Hematopoietic multipotent progenitor cell treated with erythropoietin and hydrocortisone succinate and interleukin-3 and kit ligand, for 17 days (in vitro differentiated cells): ENCODE measurements at regions not wholly inside any gene's neighbourhood (a gene's known extent, or its start where the extent isn't known, plus 50 kb on each side); places are given as distances from the start of the nearest gene placed in this dataset.
"Not testable (repeated sequence)": the region's sequence is repeated elsewhere in the genome, so short reads cannot be mapped to it uniquely, and the experiment has no call there.

Source experiments
- DNase-seq: peaks from one replicate; pipeline ENCODE4 v3.0.0-alpha.2; 2015; ENCODE audit warnings: low spot score

DNA sequence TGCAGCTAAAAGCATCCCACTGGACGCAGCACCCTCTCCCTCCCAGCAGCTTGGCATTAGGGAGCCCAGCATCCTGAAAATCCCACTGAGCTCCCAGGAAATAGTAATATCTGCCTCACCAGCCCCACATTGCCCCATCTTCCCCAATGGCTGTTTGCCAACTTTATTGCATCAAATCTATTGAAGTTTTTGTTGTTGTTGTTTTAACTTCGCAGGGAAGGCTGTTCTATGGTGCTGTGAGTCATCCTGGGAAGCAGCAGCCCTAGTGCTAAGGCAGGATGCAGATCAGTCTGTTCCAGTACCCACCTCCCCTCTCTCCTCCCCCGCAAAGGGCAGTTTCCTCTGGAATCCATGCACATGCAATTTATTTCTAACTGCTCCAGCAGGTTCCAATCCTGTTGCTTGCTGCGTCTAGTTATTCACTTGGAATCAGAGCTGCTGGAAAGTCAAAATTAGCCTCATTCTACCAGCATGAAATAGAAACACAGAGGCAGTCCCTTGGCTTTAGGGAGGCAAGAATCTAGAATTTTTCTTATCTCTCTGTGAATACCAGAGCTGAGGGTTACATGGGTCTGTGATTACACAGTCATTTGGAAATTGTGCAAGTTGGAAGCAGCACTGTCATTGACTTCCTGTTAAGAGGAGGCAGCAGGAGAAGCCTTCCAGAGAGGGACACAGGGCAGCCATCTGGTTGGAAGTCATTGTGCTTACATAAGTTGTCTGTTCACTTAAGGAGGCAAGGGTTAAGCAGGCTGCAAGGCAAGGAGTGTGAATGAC lies 115.9 kb upstream of the CACUL1 start:
- no peak for DNase-seq

GRCh38 chr10:118871244-118871865 lies 116.6 kb upstream of the CACUL1 start:
- no peak for DNase-seq

DNA sequence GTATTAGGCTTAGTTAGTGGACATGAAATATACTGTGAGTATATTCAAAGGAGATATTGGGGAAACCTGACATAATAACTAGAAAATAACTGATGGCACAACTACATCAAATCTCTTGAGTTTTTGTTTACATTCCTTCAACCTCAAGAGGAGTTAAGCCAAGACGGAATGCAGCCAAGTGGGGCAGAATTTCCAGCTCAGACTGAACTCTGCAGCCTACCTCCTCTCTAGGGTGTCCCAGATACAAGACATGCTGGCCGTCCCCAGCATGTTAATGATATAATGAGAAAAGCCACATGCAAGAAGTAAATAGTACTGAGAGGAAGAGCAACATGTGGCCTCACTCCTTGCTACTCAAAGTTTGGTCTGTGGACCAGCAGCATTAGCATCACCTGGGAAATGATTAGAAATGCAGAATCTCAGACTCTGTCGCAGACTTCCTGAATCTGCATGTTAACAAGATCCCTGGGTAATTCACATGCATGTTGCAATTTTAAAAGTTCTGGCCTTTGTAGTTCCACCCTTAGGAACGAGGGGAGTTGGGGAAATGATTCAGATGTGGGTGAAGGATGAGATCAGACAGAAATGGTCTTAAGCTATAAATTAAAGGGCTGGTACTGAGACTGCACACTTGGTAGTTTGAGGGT lies 118.4 kb upstream of the CACUL1 start:
- no peak for DNase-seq

GRCh38 chr10:118873738-118874105 lies 119.0 kb upstream of the CACUL1 start:
- no peak for DNase-seq

DNA sequence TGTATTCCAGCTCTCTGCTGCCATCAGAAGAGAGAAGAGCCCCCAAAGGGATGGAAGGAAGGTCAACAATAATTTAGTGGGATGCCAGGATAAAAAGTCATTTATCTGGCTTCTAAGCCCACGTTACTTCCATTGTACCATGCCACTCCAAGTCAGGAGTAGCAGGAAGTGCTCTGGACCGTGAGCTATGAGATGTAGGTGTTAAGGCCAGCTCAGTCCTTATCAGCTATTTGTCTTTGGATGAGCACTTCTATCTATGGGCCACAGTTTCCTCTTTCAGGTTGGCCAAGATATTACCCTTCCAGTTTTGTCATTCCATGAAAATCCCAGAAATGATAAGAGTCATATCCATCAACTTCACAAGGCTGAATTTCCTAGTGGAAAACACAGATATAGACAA lies 119.4 kb upstream of the CACUL1 start:
- no peak for DNase-seq

GRCh38 chr10:118875087-118875486 lies 120.3 kb upstream of the CACUL1 start:
- no peak for DNase-seq

- no peak for DNase-seq
Measured at GRCh38 chr10:118882741-118883140, 128.0 kb upstream of the CACUL1 start.

GRCh38 chr10:118892255-118892654 lies 137.3 kb upstream of the NANOS1 start:
- no peak for DNase-seq

- not testable (repeated sequence) for DNase-seq
Measured at GRCh38 chr10:118894891-118895290, 134.6 kb upstream of the NANOS1 start.

- DNase-seq: no peak
Measured at GRCh38 chr10:118900617-118901016, 128.9 kb upstream of the NANOS1 start.

DNA sequence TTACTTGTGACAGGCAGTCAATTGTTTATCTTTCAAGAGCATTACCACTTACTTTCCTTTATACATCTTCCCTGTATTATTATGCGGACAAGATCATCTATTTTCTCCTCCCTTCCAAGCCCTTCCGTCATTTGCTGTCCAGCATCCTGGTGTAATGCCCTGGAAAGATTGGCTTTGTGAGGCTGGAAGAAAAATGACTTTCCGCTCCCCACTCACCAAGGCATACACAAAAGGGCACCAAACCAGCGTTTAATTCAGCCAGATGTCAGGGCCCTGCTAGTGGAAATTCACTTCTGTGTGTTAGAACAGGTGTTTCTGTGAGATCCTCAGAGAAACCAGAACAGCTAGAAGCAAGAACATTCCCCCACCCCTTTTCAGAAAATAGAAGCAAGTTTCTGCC lies 128.1 kb upstream of the NANOS1 start:
- DNase-seq: no peak

DNA sequence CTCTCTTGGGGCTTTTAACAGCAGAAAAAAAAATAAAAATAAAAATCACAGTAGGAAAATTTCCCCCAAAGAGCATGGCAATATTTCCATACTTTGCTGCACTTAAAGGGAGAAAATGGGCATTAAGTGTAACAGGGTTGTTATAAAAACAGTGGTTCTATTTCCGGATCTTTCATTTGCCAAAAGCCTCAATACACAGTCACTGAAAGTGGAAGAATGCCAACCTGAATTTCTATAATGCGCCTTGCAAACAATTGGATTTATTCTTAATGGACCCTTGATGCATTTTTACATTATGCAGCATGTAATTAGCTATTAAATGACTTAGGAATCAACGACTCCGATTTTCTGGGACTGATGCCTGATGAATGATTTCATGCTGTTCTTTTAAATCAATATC lies 127.6 kb upstream of the NANOS1 start:
- no peak for DNase-seq

GRCh38 chr10:118902656-118903055 lies 126.9 kb upstream of the NANOS1 start:
- not testable (repeated sequence) for DNase-seq

DNA sequence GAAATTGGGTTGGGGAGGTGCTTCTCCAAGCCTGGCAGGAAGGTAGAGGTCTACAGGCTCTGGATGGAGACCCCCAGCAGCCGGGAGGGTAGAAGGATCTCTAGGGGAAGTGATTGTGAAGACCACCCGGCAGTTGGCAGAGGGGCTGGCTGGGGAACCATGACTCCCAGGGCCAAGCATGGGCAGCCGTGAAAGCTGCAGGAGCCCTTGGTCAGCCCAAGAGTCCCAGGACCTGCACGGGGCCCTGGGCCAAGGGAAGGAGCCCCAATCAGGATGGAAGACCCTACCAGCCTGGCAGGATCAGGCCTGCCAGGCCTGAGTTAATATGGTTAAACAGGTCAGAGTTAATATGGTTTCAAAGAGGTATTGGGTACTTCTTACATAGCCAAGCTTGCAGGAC lies 126.3 kb upstream of the NANOS1 start:
- no peak for DNase-seq

DNA sequence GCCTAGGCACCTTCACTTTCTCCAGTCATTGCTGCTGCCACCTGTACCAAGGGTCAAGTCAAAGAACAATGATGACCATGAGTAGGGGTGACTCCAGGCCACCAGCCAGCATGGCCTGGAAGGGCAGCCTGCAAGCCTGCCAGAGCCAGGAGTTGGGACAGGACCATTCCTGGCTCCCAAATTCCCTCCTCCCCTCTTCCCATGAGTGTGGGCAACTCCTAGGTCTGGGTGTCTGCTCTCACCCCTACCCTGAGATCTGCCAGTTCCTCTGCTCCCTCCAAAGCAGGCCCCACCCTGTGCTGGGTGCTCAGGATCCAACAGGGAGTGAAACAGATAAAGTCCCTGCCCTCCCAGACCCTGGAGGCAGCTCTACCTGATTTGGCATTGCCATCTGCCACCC lies 125.8 kb upstream of the NANOS1 start:
- no peak for DNase-seq

GRCh38 chr10:118904286-118904685 lies 125.2 kb upstream of the NANOS1 start:
- no peak for DNase-seq

- DNase-seq: no peak
Measured at GRCh38 chr10:118907051-118907450, 122.5 kb upstream of the NANOS1 start.

DNA sequence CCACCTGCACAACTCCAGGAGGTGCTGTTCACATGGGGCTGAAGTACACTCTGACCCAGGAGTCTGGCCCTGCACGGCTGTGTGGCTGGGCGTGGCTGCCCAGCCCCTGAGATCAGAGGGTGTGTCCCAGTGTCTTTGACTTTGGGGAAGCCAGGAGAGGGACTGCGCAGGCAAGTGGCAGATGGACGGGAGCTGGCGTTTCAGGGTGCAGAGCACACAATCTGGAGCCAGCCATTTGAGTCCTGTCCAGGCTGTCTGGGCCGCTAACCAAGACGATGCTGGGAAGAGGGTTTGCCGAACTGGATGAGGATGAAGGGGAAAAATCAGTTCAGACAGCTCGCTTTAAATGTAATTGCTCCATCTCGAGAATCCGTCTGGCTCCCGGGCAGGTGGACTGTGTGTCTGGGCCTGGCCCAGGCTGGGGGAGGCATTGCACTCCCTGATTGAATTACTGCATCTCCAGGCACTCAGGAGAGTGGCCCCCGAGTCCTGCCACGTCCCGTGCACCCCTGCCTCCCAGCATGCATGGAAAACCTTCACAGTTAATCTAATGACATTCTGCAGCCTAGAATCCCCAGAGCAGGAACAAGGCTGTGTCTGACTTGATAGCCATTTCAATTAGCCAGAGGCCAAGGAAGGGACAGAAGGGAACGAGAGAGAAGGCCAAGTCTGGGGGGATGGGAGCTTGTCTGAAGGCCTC lies 120.8 kb upstream of the NANOS1 start:
- no peak for DNase-seq

DNA sequence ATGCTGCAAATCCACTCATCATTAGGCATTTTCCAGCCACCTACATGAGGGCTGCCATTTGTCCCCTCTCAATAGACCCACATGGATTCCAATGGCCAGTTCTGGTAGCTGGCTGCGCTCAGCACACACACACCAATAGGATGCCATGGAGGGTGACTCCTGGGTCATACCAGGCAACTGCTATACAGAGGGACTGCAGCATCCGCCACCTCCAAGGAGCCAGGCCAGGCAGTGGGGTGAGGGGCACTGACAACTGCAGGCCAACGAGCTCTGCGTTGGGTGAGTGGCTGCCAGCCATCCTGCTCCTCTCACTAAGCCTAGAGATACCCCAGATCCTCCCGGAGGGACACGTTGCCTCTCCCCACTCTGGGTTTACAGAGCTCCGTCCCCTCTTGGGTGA lies 118.8 kb upstream of the NANOS1 start:
- DNase-seq: no peak

DNA sequence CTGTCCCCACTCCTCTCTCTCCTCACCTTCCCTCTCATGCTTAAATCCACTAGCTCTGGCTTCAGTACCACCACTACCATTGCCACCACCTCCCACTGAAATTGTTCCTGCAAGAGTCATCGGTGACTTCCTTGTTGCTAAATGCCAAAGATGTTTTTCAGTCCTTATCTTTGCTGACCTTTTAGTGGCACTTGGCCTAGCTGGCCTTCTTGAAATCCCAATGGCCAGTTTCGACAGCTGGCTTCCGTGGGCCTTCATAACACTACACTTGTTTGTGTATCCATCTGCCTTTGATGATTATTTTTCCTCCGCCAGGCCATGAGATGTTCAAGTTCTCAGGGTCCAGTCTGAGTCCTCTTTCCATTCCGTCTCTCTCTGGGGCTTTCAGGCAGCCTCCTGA lies 118.2 kb upstream of the NANOS1 start:
- DNase-seq: no peak

DNA sequence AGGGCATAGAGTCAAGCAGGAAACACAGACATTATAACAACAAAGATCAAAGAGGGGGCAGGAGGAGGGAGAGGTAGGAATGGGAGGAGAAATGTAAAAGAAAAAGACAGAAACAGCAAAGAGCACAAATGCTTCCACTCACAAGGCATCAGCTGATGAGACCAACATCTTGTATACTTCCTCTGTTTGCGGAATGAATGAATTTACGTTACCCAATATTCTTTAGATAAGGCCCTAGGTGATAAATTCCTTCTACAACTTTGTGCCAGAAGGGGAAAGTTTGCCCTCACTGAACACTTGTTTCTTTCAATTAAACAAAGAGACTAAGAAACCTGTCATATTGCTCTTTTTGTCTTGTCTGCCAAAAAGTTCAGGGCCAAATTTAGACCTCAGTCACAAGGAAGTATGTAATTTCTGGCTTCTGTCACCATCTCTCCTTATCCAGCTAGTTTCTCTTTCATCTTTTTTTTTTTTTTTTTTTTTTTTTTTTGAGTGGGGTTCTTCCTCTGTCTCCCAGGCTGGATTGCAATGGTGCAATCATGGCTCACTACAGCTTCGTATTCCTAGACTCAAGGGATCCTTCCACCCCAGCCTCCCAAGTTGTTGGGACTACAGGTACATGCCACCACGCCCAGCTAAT lies 116.4 kb upstream of the NANOS1 start:
- no peak for DNase-seq

GRCh38 chr10:118913825-118914224 lies 115.7 kb upstream of the NANOS1 start:
- no peak for DNase-seq
